ENCODE measurements at regions not wholly inside any gene's neighbourhood (a gene's known extent, or its start where the extent isn't known, plus 50 kb on each side); places are given as distances from the start of the nearest gene placed in this dataset.
A peak's percentile ranks its signal among the peaks of the same experiment; 100 is the strongest.

DNA sequence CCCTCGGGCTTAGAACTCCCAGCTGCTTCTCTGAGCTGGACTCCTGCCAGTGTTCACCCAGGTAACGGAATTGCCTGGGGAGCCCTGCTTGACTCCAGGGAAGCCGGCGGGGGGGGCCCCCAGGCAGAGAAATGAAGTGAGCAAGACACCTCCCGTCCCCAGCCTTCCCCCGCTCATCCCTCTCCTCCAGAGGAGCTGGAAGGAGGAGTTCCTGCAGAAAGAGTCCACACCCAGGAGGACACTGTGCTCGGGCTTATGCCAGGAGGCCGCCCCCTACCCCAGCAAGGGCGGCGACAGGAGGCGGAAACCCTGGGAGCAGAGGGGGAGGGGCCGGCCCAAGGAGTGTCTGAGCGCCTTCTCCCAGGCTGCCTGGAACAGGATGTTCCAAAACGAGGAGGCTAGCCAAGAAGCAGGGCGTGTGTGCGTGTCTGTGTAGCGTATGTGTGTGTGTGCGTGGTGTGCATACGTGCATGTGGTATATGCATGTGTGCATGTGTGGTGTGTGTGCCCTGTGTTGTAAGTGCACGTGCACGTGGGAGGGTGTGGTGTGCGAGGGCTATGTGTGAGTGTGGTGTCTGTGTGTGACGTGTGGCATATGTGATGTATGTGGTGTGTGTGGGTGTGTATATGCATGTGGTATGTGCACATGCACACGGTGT lies 511.3 kb downstream of the SHQ1 start:
- H3K27me3 Mint-ChIP-seq (ENCODE audit: insufficient read depth, low read depth, poor library complexity) = peaks cover 4% of the 10 kb centered on the region
- TF ChIP-seq EZH2phosphoT487 (IDR thresholded peaks at IDR 0.05; ENCODE audit: unreplicated experiment) (no peak), ZNF331 (CRISPR knock-in tag; IDR thresholded peaks at IDR 0.05; ENCODE audit: low read depth) (no peak), NANOG (IDR thresholded peaks at IDR 0.05; ENCODE audit: borderline replicate concordance) (no peak), POLR2AphosphoS5 (IDR thresholded peaks at IDR 0.05; ENCODE audit: low read depth) (no peak), EZH2 (IDR thresholded peaks at IDR 0.05; ENCODE audit: low read depth, unreplicated experiment) (no peak), STAT1 (IDR thresholded peaks at IDR 0.05; ENCODE audit: unreplicated experiment) (no peak), ZNF114 (CRISPR knock-in tag; IDR thresholded peaks at IDR 0.05) (no peak), CREB1 (CRISPR knock-in tag; IDR thresholded peaks at IDR 0.05; ENCODE audit: low read depth) (no peak), REST (IDR thresholded peaks at IDR 0.05; ENCODE audit: unreplicated experiment) (no peak), JUNB (IDR thresholded peaks at IDR 0.05; ENCODE audit: unreplicated experiment) (no peak)
- TF ChIP-seq, protein P1, sequence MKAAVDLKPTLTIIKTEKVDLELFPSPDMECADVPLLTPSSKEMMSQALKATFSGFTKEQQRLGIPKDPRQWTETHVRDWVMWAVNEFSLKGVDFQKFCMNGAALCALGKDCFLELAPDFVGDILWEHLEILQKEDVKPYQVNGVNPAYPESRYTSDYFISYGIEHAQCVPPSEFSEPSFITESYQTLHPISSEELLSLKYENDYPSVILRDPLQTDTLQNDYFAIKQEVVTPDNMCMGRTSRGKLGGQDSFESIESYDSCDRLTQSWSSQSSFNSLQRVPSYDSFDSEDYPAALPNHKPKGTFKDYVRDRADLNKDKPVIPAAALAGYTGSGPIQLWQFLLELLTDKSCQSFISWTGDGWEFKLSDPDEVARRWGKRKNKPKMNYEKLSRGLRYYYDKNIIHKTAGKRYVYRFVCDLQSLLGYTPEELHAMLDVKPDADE (IDR thresholded peaks at IDR 0.05) = no peak
- TF ChIP-seq, protein P2, sequence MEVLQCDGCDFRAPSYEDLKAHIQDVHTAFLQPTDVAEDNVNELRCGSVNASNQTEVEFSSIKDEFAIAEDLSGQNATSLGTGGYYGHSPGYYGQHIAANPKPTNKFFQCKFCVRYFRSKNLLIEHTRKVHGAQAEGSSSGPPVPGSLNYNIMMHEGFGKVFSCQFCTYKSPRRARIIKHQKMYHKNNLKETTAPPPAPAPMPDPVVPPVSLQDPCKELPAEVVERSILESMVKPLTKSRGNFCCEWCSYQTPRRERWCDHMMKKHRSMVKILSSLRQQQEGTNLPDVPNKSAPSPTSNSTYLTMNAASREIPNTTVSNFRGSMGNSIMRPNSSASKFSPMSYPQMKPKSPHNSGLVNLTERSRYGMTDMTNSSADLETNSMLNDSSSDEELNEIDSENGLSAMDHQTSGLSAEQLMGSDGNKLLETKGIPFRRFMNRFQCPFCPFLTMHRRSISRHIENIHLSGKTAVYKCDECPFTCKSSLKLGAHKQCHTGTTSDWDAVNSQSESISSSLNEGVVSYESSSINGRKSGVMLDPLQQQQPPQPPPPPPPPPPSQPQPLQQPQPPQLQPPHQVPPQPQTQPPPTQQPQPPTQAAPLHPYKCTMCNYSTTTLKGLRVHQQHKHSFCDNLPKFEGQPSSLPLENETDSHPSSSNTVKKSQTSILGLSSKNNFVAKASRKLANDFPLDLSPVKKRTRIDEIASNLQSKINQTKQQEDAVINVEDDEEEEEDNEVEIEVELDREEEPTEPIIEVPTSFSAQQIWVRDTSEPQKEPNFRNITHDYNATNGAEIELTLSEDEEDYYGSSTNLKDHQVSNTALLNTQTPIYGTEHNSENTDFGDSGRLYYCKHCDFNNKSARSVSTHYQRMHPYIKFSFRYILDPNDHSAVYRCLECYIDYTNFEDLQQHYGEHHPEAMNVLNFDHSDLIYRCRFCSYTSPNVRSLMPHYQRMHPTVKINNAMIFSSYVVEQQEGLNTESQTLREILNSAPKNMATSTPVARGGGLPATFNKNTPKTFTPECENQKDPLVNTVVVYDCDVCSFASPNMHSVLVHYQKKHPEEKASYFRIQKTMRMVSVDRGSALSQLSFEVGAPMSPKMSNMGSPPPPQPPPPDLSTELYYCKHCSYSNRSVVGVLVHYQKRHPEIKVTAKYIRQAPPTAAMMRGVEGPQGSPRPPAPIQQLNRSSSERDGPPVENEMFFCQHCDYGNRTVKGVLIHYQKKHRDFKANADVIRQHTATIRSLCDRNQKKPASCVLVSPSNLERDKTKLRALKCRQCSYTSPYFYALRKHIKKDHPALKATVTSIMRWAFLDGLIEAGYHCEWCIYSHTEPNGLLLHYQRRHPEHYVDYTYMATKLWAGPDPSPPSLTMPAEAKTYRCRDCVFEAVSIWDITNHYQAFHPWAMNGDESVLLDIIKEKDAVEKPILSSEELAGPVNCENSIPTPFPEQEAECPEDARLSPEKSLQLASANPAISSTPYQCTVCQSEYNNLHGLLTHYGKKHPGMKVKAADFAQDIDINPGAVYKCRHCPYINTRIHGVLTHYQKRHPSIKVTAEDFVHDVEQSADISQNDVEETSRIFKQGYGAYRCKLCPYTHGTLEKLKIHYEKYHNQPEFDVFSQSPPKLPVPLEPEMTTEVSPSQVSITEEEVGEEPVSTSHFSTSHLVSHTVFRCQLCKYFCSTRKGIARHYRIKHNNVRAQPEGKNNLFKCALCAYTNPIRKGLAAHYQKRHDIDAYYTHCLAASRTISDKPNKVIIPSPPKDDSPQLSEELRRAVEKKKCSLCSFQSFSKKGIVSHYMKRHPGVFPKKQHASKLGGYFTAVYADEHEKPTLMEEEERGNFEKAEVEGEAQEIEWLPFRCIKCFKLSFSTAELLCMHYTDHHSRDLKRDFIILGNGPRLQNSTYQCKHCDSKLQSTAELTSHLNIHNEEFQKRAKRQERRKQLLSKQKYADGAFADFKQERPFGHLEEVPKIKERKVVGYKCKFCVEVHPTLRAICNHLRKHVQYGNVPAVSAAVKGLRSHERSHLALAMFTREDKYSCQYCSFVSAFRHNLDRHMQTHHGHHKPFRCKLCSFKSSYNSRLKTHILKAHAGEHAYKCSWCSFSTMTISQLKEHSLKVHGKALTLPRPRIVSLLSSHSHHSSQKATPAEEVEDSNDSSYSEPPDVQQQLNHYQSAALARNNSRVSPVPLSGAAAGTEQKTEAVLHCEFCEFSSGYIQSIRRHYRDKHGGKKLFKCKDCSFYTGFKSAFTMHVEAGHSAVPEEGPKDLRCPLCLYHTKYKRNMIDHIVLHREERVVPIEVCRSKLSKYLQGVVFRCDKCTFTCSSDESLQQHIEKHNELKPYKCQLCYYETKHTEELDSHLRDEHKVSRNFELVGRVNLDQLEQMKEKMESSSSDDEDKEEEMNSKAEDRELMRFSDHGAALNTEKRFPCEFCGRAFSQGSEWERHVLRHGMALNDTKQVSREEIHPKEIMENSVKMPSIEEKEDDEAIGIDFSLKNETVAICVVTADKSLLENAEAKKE (CRISPR knock-in tag; IDR thresholded peaks at IDR 0.05) = no peak
- TF ChIP-seq, protein P3, sequence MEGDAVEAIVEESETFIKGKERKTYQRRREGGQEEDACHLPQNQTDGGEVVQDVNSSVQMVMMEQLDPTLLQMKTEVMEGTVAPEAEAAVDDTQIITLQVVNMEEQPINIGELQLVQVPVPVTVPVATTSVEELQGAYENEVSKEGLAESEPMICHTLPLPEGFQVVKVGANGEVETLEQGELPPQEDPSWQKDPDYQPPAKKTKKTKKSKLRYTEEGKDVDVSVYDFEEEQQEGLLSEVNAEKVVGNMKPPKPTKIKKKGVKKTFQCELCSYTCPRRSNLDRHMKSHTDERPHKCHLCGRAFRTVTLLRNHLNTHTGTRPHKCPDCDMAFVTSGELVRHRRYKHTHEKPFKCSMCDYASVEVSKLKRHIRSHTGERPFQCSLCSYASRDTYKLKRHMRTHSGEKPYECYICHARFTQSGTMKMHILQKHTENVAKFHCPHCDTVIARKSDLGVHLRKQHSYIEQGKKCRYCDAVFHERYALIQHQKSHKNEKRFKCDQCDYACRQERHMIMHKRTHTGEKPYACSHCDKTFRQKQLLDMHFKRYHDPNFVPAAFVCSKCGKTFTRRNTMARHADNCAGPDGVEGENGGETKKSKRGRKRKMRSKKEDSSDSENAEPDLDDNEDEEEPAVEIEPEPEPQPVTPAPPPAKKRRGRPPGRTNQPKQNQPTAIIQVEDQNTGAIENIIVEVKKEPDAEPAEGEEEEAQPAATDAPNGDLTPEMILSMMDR (conservative IDR thresholded peaks at IDR 0.05; ENCODE audit: low read depth in 2 of 2) = no peak
- ATAC-seq (peak; percentile 69), DNase-seq (ENCODE audit: low spot score) (peak; percentile 66)
- H4K20me1 ChIP-seq (replicated peaks; ENCODE audit: insufficient read depth) = no peaks in the 10 kb centered on the region
- no peaks in the 10 kb centered on the region for H3K9me2 ChIP-seq (ENCODE audit: insufficient read depth)
- H3K4me3 ChIP-seq = no peak overlapping the region
- H3K4me3 Mint-ChIP-seq = no peak overlapping the region
- H3F3A ChIP-seq (replicated peaks; ENCODE audit: low read depth) = no peaks in the 10 kb centered on the region
- peaks cover 5% of the 10 kb centered on the region for H3K4me1 Mint-ChIP-seq
- H3K79me2 ChIP-seq (replicated peaks; ENCODE audit: insufficient read depth) = no peaks in the 10 kb centered on the region
- H3K36me3 Mint-ChIP-seq (ENCODE audit: low read depth) = no peaks in the 10 kb centered on the region
- H3K36me3 ChIP-seq (ENCODE audit: insufficient read depth) = no peaks in the 10 kb centered on the region
- peak overlapping the region; percentile 76; the same call in 1 of the 2 replicates for H2AFZ ChIP-seq
- no peaks in the 10 kb centered on the region for H3K9me3 Mint-ChIP-seq
- no peaks in the 10 kb centered on the region for H3K27me3 ChIP-seq (ENCODE audit: insufficient read depth)
- H3K27ac ChIP-seq (ENCODE audit: low read depth) = no peak overlapping the region
- no peak overlapping the region for H3K4me2 ChIP-seq
- no peak overlapping the region for H3K27ac Mint-ChIP-seq
- peaks cover 7% of the 10 kb centered on the region; the same call in 1 of the 2 replicates for H3K4me1 ChIP-seq (ENCODE audit: insufficient read depth)
